ENCODE measurements at regions not wholly inside any gene's neighbourhood (a gene's known extent, or its start where the extent isn't known, plus 50 kb on each side); places are given as distances from the start of the nearest gene placed in this dataset.

- Histone ChIP-seq H3K36me3 (ENCODE audit: control insufficient read depth in 2 of 3, insufficient read depth in 3 of 3, low read length in 3 of 3) (no peaks in the 10 kb centered on the region), H3K4me3 (ENCODE audit: low read length) (no peak overlapping the region), H3K27ac (ENCODE audit: low read depth, low read length) (no peak overlapping the region), H3K4me1 (ENCODE audit: control insufficient read depth in 2 of 2, insufficient read depth in 2 of 2, low read length in 2 of 2) (no peaks in the 10 kb centered on the region), H3K27me3 (ENCODE audit: control insufficient read depth in 2 of 2, insufficient read depth in 2 of 2, low read length in 2 of 2) (no peaks in the 10 kb centered on the region), H3K9me3 (ENCODE audit: control insufficient read depth in 2 of 3, low read length in 3 of 3) (no peaks in the 10 kb centered on the region)
- no peak overlapping the region for H3K27ac Mint-ChIP-seq
- H3K4me1 Mint-ChIP-seq: no peaks in the 10 kb centered on the region
- H3K36me3 Mint-ChIP-seq: no peaks in the 10 kb centered on the region
- ChIA-PET POLR2A (no interaction called here), CTCF (no interaction called here)
- intact Hi-C loops (cut with micrococcal nuclease): no loop called here
- DNase-seq: no peak
- no peaks in the 10 kb centered on the region for H3K27me3 Mint-ChIP-seq
- peaks cover 0 to 7% (median 0%) of the 10 kb centered on the region in 11 donors for H3K9me3 Mint-ChIP-seq
- ATAC-seq: no peak
- H3K4me3 Mint-ChIP-seq: no peak overlapping the region
Measured at GRCh38 chr2:41187376-41188122, 735.7 kb upstream of the SLC8A1 start.

- intact Hi-C loops (cut with micrococcal nuclease): no loop called here
- ChIA-PET POLR2A (no interaction called here), CTCF (no interaction called here)
- ATAC-seq: no peak
- Mint-ChIP-seq H3K4me3 (no peak overlapping the region), H3K36me3 (peaks cover 0 to 4% (median 0%) of the 10 kb centered on the region in 5 donors), H3K9me3 (peaks cover 0 to 5% (median 0%) of the 10 kb centered on the region in 11 donors), H3K4me1 (no peaks in the 10 kb centered on the region), H3K27me3 (no peaks in the 10 kb centered on the region), H3K27ac (no peak overlapping the region)
- Histone ChIP-seq H3K4me1 (ENCODE audit: control insufficient read depth in 2 of 2, insufficient read depth in 2 of 2, low read length in 2 of 2) (no peaks in the 10 kb centered on the region), H3K4me3 (ENCODE audit: low read length) (no peak overlapping the region), H3K27ac (ENCODE audit: low read depth, low read length) (no peak overlapping the region), H3K36me3 (ENCODE audit: control insufficient read depth in 2 of 3, insufficient read depth in 3 of 3, low read length in 3 of 3) (no peaks in the 10 kb centered on the region), H3K27me3 (ENCODE audit: control insufficient read depth in 2 of 2, insufficient read depth in 2 of 2, low read length in 2 of 2) (no peaks in the 10 kb centered on the region), H3K9me3 (ENCODE audit: control insufficient read depth in 2 of 3, low read length in 3 of 3) (no peaks in the 10 kb centered on the region)
- DNase-seq: no peak
Measured at GRCh38 chr2:41194230-41194629, 742.3 kb upstream of the SLC8A1 start.

- ATAC-seq (no peak), DNase-seq (no peak)
- H3K27ac ChIP-seq (ENCODE audit: low read depth, low read length): no peak overlapping the region
- no peaks in the 10 kb centered on the region for H3K36me3 ChIP-seq (ENCODE audit: control insufficient read depth in 2 of 3, insufficient read depth in 3 of 3, low read length in 3 of 3)
- CTCF ChIA-PET: no interaction called here
- H3K4me1 ChIP-seq (ENCODE audit: control insufficient read depth in 2 of 2, insufficient read depth in 2 of 2, low read length in 2 of 2): no peaks in the 10 kb centered on the region
- H3K4me1 Mint-ChIP-seq: no peaks in the 10 kb centered on the region
- H3K9me3 ChIP-seq (ENCODE audit: control insufficient read depth in 2 of 3, low read length in 3 of 3): no peaks in the 10 kb centered on the region
- peaks cover 0 to 4% (median 0%) of the 10 kb centered on the region in 5 donors for H3K36me3 Mint-ChIP-seq
- H3K4me3 Mint-ChIP-seq: no peak overlapping the region
- H3K27ac Mint-ChIP-seq: no peak overlapping the region
- intact Hi-C loops (cut with micrococcal nuclease): no loop called here
- peaks cover 0 to 9% (median 0%) of the 10 kb centered on the region in 11 donors for H3K9me3 Mint-ChIP-seq
- POLR2A ChIA-PET: interaction anchor here (0.6 kb wide), 1 partner anchor 820 kb away, joined by 3 read pairs; no protein-coding TSS in a partner anchor
- no peak overlapping the region for H3K4me3 ChIP-seq (ENCODE audit: low read length)
- H3K27me3 Mint-ChIP-seq: no peaks in the 10 kb centered on the region
- H3K27me3 ChIP-seq (ENCODE audit: control insufficient read depth in 2 of 2, insufficient read depth in 2 of 2, low read length in 2 of 2): no peaks in the 10 kb centered on the region
Measured at GRCh38 chr2:41197781-41198180, 745.9 kb upstream of the SLC8A1 start.

- CTCF ChIA-PET: no interaction called here
- no peaks in the 10 kb centered on the region for H3K27me3 ChIP-seq (ENCODE audit: control insufficient read depth in 2 of 2, insufficient read depth in 2 of 2, low read length in 2 of 2)
- no peak overlapping the region for H3K4me3 Mint-ChIP-seq
- peaks cover 0 to 4% (median 0%) of the 10 kb centered on the region in 5 donors for H3K36me3 Mint-ChIP-seq
- no peaks in the 10 kb centered on the region for H3K4me1 Mint-ChIP-seq
- no peak overlapping the region for H3K4me3 ChIP-seq (ENCODE audit: low read length)
- peaks cover 0 to 9% (median 0%) of the 10 kb centered on the region in 11 donors for H3K9me3 Mint-ChIP-seq
- H3K9me3 ChIP-seq (ENCODE audit: control insufficient read depth in 2 of 3, low read length in 3 of 3): no peaks in the 10 kb centered on the region
- POLR2A ChIA-PET: no interaction called here
- no peaks in the 10 kb centered on the region for H3K36me3 ChIP-seq (ENCODE audit: control insufficient read depth in 2 of 3, insufficient read depth in 3 of 3, low read length in 3 of 3)
- intact Hi-C loops (cut with micrococcal nuclease): no loop called here
- H3K27ac Mint-ChIP-seq: no peak overlapping the region
- ATAC-seq (no peak), DNase-seq (no peak)
- no peak overlapping the region for H3K27ac ChIP-seq (ENCODE audit: low read depth, low read length)
- no peaks in the 10 kb centered on the region for H3K4me1 ChIP-seq (ENCODE audit: control insufficient read depth in 2 of 2, insufficient read depth in 2 of 2, low read length in 2 of 2)
- H3K27me3 Mint-ChIP-seq: no peaks in the 10 kb centered on the region
Measured at GRCh38 chr2:41199334-41199733, 747.4 kb upstream of the SLC8A1 start.

- Histone ChIP-seq H3K36me3 (ENCODE audit: control insufficient read depth in 2 of 3, insufficient read depth in 3 of 3, low read length in 3 of 3) (no peaks in the 10 kb centered on the region), H3K27ac (ENCODE audit: low read depth, low read length) (no peak overlapping the region), H3K4me1 (ENCODE audit: control insufficient read depth in 2 of 2, insufficient read depth in 2 of 2, low read length in 2 of 2) (no peaks in the 10 kb centered on the region), H3K4me3 (ENCODE audit: low read length) (no peak overlapping the region), H3K9me3 (ENCODE audit: control insufficient read depth in 2 of 3, low read length in 3 of 3) (no peaks in the 10 kb centered on the region), H3K27me3 (ENCODE audit: control insufficient read depth in 2 of 2, insufficient read depth in 2 of 2, low read length in 2 of 2) (no peaks in the 10 kb centered on the region)
- Mint-ChIP-seq H3K27me3 (no peaks in the 10 kb centered on the region), H3K36me3 (no peaks in the 10 kb centered on the region), H3K9me3 (peaks cover 0 to 10% (median 0%) of the 10 kb centered on the region in 11 donors), H3K4me1 (no peaks in the 10 kb centered on the region), H3K27ac (no peak overlapping the region), H3K4me3 (no peak overlapping the region)
- ATAC-seq (no peak), DNase-seq (no peak)
- POLR2A ChIA-PET: no interaction called here
- intact Hi-C loops (cut with micrococcal nuclease): no loop called here
- CTCF ChIA-PET: no interaction called here
Measured at GRCh38 chr2:41204315-41204714, 752.4 kb upstream of the SLC8A1 start.

GRCh38 chr2:41206004-41206403, 754.1 kb upstream of the SLC8A1 start:
- no peak overlapping the region for H3K4me3 Mint-ChIP-seq
- H3K4me1 Mint-ChIP-seq: no peaks in the 10 kb centered on the region
- no peaks in the 10 kb centered on the region for H3K27me3 Mint-ChIP-seq
- Histone ChIP-seq H3K4me3 (ENCODE audit: low read length) (no peak overlapping the region), H3K4me1 (ENCODE audit: control insufficient read depth in 2 of 2, insufficient read depth in 2 of 2, low read length in 2 of 2) (no peaks in the 10 kb centered on the region), H3K9me3 (ENCODE audit: control insufficient read depth in 2 of 3, low read length in 3 of 3) (no peaks in the 10 kb centered on the region), H3K36me3 (ENCODE audit: control insufficient read depth in 2 of 3, insufficient read depth in 3 of 3, low read length in 3 of 3) (no peaks in the 10 kb centered on the region), H3K27me3 (ENCODE audit: control insufficient read depth in 2 of 2, insufficient read depth in 2 of 2, low read length in 2 of 2) (no peaks in the 10 kb centered on the region), H3K27ac (ENCODE audit: low read depth, low read length) (no peak overlapping the region)
- ChIA-PET POLR2A (no interaction called here), CTCF (no interaction called here)
- no peak overlapping the region for H3K27ac Mint-ChIP-seq
- peaks cover 0 to 15% (median 0%) of the 10 kb centered on the region in 11 donors for H3K9me3 Mint-ChIP-seq
- ATAC-seq (no peak), DNase-seq (no peak)
- intact Hi-C loops (cut with micrococcal nuclease): no loop called here
- H3K36me3 Mint-ChIP-seq: no peaks in the 10 kb centered on the region

- no peaks in the 10 kb centered on the region for H3K27me3 ChIP-seq (ENCODE audit: control insufficient read depth in 2 of 2, insufficient read depth in 2 of 2, low read length in 2 of 2)
- Mint-ChIP-seq H3K4me1 (no peaks in the 10 kb centered on the region), H3K4me3 (no peak overlapping the region), H3K9me3 (peaks cover 0 to 11% (median 0%) of the 10 kb centered on the region in 11 donors), H3K36me3 (no peaks in the 10 kb centered on the region), H3K27ac (no peak overlapping the region), H3K27me3 (no peaks in the 10 kb centered on the region)
- no peak overlapping the region for H3K27ac ChIP-seq (ENCODE audit: low read depth, low read length)
- intact Hi-C loops (cut with micrococcal nuclease): no loop called here
- H3K9me3 ChIP-seq (ENCODE audit: control insufficient read depth in 2 of 3, low read length in 3 of 3): no peaks in the 10 kb centered on the region
- DNase-seq (no peak), ATAC-seq (no peak)
- no peaks in the 10 kb centered on the region for H3K36me3 ChIP-seq (ENCODE audit: control insufficient read depth in 2 of 3, insufficient read depth in 3 of 3, low read length in 3 of 3)
- ChIA-PET CTCF (no interaction called here), POLR2A (no interaction called here)
- no peak overlapping the region for H3K4me3 ChIP-seq (ENCODE audit: low read length)
- H3K4me1 ChIP-seq (ENCODE audit: control insufficient read depth in 2 of 2, insufficient read depth in 2 of 2, low read length in 2 of 2): no peaks in the 10 kb centered on the region
Measured at GRCh38 chr2:41207578-41207977, 755.7 kb upstream of the SLC8A1 start.
